Right kidney (tissue), 1 donor: ENCODE measurements at regions not wholly inside any gene's neighbourhood (a gene's known extent, or its start where the extent isn't known, plus 50 kb on each side); places are given as distances from the start of the nearest gene placed in this dataset.

ENCODE experiments used
- DNase-seq: peaks from one replicate; pipeline ENCODE4 v3.0.0-alpha.2; 2016

- no peak for DNase-seq
Observed at GRCh38 chr2:163822033-163822432, 86.2 kb upstream of the FIGN start.

GRCh38 chr2:163812926-163813520, 77.2 kb upstream of the FIGN start:
- DNase-seq = no peak

- no peak for DNase-seq
Observed at GRCh38 chr2:163808406-163808805, 72.6 kb upstream of the FIGN start.

- DNase-seq = no peak
Observed at GRCh38 chr2:163802284-163802683, 66.5 kb upstream of the FIGN start.

GRCh38 chr2:163801486-163801885, 65.7 kb upstream of the FIGN start:
- DNase-seq = no peak

GRCh38 chr2:163800951-163801381, 65.2 kb upstream of the FIGN start:
- peak; percentile 36 for DNase-seq

- DNase-seq = no peak
Observed at GRCh38 chr2:163799807-163800206, 64.0 kb upstream of the FIGN start.

GRCh38 chr2:163794635-163795034, 58.8 kb upstream of the FIGN start:
- DNase-seq = no peak
